Stimulated activated CD8-positive, alpha-beta memory T cell treated with anti-CD3 and anti-CD28 coated beads, Interleukin-2, amount 100 ng/mL, for 1 hour (primary cell): ENCODE measurements at regions not wholly inside any gene's neighbourhood (a gene's known extent, or its start where the extent isn't known, plus 50 kb on each side); places are given as distances from the start of the nearest gene placed in this dataset.

Experiments
- DNase-seq, 2 donors: peaks; one replicate each; pipeline ENCODE4 v3.0.0-alpha.2; 2020; ENCODE audit warnings: low read depth in 2 of 2

DNA sequence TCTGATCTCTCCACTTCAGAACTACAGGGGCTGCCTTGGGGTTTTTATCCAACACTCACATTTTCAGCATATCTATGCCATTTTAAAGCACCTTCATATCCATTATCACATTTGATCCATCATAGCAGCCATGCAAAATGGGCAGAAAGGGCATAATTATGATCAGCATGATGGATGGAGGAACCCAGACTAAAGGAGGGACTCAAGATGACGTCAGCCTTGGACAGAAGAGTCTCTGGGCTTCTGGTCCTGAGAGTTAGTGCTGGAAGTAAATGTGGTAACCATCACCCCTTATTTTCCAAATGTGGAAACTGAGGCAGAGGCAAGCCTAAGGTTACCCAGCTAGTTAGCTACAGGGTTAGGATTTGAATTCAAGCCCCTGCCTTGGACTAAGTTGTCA is 273.1 kb downstream of the DRD1 start:
- DNase-seq = no peak

GRCh38 chr5:175168882-175169507 is 275.0 kb downstream of the DRD1 start:
- no peak for DNase-seq

GRCh38 chr5:175166026-175166425 is 278.0 kb downstream of the DRD1 start:
- no peak for DNase-seq

GRCh38 chr5:175163586-175164275 is 280.3 kb downstream of the DRD1 start:
- no peak for DNase-seq

- DNase-seq = no peak
These were observed 281.9 kb downstream of the DRD1 start for GRCh38 chr5:175162036-175162435.

DNA sequence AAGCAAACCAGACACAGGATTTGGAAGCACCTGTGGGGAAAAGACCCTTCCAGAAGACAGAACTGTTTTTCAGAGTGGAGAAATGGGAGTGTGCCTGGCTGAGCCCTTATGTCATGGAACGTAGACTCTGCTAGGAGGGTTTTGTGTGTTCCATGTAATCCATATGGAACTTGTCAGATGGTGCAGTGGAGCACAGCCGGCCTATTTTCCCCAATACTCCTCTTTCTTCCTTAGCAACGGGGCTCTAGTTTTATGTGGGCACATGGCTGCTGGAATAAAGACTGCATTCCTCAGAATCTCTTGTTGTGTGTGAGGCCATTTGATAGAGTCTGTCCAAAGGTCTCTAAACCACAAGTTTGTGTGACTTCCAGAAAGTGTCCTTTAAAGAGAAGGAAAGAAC is 284.0 kb downstream of the DRD1 start:
- no peak for DNase-seq

GRCh38 chr5:175148636-175149172 is 295.3 kb downstream of the DRD1 start:
- no peak for DNase-seq

GRCh38 chr5:175146733-175147132 is 297.2 kb downstream of the DRD1 start:
- no peak for DNase-seq

DNA sequence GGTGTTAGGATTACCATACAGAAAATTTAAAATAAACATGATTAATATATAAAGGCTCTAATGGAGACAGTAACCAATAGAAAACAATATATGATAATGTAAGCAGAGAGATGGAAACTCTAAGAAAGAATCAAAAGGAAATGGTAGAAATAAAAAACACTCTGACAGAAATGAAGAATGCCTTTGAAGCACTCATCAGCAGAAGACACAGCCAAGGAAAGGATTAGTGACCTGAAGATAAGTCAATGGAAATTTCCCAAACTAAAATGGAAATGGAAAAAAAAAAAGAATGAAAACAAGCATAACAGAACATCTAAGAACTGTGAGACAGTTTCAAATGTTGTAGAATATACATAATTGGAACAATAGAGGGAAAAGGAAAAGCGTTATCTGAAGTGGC is 302.6 kb downstream of the DRD1 start:
- DNase-seq = no peak

DNA sequence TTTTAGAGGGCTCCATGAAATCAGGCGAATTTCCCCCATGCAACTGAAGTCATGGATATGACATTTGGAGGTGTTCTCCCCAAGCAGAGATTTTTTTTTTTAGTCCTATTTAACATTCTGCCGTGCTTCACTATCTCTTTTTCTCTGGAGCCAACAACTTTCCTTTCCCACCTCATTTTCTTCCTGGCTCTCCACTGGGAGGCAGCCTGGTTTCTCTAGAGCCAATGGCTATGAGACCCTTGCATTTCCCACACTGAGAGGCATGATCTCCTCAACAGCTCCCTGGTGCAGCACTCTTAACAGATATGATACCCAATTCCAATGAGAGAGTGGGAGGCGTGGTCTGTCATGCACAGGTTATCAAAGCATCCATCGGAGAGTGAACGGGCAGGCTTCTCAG is 310.8 kb downstream of the DRD1 start:
- no peak for DNase-seq

DNA sequence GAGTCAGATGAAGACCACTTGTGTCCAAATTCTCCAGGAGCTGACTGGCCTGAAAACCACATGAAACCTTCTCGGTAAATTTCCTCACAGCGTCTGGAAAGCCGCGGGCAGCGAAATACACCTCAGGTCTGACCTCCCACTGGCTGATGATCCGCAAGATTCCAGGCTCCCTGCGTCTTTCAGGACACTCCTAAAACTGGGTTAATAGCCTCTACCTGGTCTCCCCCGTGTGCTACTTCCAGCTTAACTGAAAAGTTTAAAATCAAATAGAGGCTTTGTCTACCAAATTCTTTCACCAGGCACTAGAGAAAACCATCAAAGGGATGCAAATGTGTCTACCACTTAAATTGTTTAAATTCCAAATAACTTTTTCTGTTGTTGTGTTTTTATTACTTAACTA is 312.6 kb downstream of the DRD1 start:
- no peak for DNase-seq

DNA sequence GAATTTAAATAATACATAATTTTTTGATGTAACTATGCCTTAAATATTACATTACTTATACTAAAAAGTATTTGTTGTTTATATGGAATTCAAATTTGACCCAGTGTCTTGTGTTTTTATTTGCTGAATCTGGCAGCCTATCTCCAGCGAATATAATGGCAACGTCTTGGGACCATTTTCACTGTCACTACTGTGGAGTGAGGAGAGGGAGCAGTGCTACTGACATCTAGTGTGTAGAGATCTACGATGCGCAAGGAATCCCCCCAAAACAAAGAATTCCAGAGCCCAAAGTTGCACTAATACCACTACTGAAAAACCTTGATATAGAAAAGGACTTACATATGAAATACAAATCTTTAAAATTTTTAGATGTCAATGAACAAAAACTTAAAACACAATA is 314.4 kb downstream of the DRD1 start:
- DNase-seq = no peak

DNA sequence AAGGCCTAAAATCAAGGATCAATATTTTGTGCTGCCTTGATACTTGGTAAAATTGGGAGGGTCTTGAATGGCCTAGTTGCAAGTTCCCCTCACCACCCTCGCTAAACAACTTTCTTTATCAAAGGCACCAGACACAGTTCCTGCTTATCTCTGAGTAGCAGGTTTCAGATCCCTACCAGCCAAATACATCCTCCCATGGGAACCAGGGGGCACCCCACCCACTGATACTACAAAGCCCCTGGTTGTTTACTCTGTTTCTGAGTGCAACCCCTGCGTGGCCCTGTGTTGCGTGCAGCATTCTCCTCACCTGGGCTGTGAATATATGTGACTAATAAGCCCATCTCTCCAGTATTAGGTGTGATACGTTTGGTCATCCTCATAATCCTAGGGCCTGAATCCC is 314.9 kb downstream of the DRD1 start:
- DNase-seq = no peak

DNA sequence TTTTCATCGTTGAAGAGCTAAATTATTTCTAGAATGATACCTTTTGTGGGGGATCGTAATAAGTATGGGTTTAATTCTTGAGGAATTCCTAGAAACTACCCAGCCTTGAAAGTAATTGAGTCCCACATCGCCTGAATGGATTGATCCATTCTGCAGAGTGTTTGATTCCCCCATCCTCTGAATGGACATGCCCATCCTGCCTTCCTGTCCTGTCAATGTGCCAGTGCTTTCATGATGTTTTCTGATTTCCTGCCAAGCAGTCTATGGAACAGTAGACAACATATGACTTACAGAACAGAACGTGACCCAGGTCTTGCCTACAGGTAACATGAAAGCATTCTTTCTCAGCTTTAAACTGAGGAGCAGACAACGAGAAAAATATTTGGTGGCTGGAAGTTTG is 319.2 kb downstream of the DRD1 start:
- no peak for DNase-seq

- DNase-seq = no peak
These were observed 319.6 kb downstream of the DRD1 start for GRCh38 chr5:175124251-175124813.

DNA sequence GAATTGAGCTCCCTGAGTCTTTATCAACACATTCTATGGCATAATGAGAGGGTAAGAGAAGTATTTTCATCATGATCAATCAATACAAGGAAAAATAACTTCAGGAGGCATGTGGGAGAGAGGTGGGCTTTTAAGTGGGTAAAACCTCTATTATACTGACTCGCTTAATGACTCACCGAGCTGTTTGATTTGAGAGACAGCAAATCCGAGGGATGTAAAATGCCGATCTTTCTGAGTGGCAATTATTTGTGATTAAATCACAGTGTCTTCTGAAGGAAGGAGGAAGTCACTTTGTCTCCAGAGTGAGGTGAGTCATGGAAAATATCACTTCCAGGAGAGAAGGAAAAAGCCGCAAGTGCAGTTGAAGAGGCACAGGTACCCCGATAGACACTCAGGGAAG is 320.4 kb downstream of the DRD1 start:
- no peak for DNase-seq

- no peak for DNase-seq
These were observed 322.5 kb downstream of the DRD1 start for GRCh38 chr5:175121457-175121856.

DNA sequence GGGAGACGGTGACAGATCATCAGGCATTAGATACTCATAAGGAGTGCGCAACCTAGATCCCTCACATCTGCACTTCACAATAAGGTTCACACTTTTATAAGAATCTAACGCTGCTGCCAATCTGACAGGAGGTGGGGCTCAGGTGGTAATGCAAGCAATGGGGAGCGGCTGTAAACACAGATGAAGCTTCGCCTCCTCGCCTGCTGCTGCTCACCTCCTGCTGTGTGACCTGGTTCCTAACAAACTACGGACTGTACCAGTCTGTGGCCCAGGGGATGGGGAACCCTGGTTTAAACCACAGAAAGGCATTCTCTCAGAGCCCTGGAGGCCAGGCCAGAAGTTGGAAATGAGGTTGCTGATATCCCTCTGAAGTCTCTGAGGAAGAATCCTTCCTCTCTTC is 323.6 kb downstream of the DRD1 start:
- DNase-seq = no peak

DNA sequence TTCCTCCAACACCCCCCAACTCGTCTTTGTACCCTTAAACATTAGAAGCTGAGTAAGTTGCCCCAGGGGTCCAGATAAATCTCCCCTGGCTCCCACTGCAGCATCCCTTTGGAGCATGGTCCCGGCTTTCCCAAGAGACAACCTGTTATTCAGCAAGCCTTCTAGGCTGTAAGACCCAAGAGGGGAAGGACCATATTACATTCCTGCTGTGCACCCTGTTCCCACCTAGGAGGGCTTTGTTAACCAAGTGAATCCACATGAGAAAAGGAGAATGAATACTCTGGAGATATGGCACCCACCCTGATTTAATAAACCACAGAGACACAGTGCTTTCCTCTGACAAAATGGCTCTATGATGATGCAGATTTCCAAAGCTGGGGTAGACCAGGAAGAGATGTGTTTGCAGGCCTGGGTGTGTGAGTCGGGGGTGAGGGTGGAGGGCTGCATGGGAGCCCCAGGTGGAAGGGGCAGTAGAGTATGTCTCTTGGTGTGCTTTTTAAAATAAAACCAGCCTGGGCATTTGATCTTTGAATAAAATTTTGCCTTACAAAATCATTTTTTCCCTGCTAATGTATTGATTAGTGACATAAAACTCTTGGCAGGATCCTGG is 325.2 kb downstream of the DRD1 start:
- no peak for DNase-seq

DNA sequence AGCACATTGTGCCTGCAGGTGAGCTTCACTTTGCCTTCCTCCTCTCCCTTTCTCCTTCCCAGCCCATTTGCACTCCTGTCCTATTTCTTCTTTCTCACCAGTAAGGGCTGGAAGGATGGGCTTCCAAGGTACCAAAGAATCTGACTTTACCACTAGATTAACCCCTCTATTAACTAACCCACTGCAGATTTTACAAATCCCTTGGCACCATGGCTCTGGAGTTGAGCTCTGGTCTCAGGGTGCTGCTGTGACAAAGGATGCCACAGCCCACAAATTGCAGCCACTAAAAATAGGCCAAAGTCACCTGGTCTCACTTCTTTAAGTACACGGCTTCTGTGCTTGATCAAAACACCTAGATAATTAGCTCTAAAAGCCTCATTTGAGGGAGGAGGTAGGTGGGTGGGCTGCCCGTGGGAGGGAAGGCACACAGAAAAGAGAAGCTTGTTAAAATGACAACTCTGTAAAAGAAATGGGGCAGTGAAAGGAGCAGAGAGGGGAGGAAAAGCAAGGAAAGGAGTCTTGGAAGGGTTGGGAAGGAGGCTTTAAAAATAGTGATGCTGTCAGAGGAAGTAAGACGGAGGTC is 327.4 kb downstream of the DRD1 start:
- DNase-seq = no peak

- no peak for DNase-seq
These were observed 328.2 kb downstream of the DRD1 start for GRCh38 chr5:175115831-175116230.

- no peak for DNase-seq
These were observed 330.0 kb downstream of the DRD1 start for GRCh38 chr5:175113947-175114346.
